Panc1 (cell line): ENCODE measurements at regions not wholly inside any gene's neighbourhood (a gene's known extent, or its start where the extent isn't known, plus 50 kb on each side); places are given as distances from the start of the nearest gene placed in this dataset.
"Not testable (repeated sequence)": the region's sequence is repeated elsewhere in the genome, so short reads cannot be mapped to it uniquely, and the experiment has no call there.

Experiments
- POLR2AphosphoS5 ChIP-seq: IDR thresholded peaks from 2 replicates; pipeline ENCODE4 v1.6.1; 2012; ENCODE audit warnings: mild to moderate bottlenecking, low read depth, low read length, moderate library complexity
- TF ChIP-seq, protein P1 (sequence below): fragments of 450-650 bp; IDR thresholded peaks from 2 replicates; pipeline ENCODE4 v1.5.1; 2017; ENCODE audit warnings: mild to moderate bottlenecking
- TF ChIP-seq, protein P2 (sequence below), 2 experiments: IDR thresholded peaks; 2 replicates each; pipeline ENCODE4 v1.6.1; 2011 to 2012; ENCODE audit warnings: low read depth in 2 of 2, control low read depth in 1 of 2, low read length in 1 of 2, mild to moderate bottlenecking in 1 of 2, moderate library complexity in 1 of 2; ENCODE audit not compliant: insufficient read depth in 1 of 2

DNA sequence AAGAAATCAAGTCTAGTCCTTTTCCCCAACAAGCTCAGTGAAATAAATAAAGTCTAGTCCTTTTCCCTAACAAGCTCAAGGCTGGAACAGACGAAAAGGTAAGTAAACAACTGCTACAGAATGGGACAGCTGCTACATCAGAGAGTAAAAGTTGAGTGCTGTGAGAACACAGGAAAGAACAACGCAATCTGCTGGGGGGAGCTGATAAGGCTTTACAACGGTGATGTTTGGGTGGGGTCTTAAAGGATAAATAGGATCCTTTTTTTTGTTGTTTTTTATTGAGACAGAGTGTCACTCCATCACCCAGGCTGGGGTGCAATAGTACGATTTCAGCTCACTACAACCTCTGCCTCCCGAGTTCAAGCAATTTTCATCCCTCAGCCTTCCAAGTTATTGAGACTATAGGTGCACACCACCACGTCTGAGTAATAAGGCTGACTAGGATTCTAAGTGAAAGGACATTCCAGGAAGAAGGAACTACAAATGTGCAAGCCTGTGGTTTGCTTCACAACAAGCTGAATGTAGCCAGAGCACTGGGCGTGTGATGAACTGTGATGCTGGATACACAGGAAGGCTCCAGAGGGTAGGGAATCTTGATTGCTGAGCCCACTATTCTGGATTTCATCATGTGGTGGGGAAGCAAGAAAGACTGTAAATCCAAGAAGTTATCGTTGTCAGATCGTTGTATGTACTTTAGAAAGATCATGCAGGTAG is 54.7 kb upstream of the KCTD7 start:
- TF ChIP-seq, protein P1, sequence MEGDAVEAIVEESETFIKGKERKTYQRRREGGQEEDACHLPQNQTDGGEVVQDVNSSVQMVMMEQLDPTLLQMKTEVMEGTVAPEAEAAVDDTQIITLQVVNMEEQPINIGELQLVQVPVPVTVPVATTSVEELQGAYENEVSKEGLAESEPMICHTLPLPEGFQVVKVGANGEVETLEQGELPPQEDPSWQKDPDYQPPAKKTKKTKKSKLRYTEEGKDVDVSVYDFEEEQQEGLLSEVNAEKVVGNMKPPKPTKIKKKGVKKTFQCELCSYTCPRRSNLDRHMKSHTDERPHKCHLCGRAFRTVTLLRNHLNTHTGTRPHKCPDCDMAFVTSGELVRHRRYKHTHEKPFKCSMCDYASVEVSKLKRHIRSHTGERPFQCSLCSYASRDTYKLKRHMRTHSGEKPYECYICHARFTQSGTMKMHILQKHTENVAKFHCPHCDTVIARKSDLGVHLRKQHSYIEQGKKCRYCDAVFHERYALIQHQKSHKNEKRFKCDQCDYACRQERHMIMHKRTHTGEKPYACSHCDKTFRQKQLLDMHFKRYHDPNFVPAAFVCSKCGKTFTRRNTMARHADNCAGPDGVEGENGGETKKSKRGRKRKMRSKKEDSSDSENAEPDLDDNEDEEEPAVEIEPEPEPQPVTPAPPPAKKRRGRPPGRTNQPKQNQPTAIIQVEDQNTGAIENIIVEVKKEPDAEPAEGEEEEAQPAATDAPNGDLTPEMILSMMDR = not testable (repeated sequence)
- not testable (repeated sequence) for TF ChIP-seq POLR2AphosphoS5
- TF ChIP-seq, protein P2, sequence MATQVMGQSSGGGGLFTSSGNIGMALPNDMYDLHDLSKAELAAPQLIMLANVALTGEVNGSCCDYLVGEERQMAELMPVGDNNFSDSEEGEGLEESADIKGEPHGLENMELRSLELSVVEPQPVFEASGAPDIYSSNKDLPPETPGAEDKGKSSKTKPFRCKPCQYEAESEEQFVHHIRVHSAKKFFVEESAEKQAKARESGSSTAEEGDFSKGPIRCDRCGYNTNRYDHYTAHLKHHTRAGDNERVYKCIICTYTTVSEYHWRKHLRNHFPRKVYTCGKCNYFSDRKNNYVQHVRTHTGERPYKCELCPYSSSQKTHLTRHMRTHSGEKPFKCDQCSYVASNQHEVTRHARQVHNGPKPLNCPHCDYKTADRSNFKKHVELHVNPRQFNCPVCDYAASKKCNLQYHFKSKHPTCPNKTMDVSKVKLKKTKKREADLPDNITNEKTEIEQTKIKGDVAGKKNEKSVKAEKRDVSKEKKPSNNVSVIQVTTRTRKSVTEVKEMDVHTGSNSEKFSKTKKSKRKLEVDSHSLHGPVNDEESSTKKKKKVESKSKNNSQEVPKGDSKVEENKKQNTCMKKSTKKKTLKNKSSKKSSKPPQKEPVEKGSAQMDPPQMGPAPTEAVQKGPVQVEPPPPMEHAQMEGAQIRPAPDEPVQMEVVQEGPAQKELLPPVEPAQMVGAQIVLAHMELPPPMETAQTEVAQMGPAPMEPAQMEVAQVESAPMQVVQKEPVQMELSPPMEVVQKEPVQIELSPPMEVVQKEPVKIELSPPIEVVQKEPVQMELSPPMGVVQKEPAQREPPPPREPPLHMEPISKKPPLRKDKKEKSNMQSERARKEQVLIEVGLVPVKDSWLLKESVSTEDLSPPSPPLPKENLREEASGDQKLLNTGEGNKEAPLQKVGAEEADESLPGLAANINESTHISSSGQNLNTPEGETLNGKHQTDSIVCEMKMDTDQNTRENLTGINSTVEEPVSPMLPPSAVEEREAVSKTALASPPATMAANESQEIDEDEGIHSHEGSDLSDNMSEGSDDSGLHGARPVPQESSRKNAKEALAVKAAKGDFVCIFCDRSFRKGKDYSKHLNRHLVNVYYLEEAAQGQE (IDR thresholded peaks at IDR 0.05; ENCODE audit: insufficient read depth in 1 of 2, low read depth in 2 of 2, low read length in 1 of 2) = not testable (repeated sequence)
